ENCODE measurements at regions not wholly inside any gene's neighbourhood (a gene's known extent, or its start where the extent isn't known, plus 50 kb on each side); places are given as distances from the start of the nearest gene placed in this dataset.

DNA sequence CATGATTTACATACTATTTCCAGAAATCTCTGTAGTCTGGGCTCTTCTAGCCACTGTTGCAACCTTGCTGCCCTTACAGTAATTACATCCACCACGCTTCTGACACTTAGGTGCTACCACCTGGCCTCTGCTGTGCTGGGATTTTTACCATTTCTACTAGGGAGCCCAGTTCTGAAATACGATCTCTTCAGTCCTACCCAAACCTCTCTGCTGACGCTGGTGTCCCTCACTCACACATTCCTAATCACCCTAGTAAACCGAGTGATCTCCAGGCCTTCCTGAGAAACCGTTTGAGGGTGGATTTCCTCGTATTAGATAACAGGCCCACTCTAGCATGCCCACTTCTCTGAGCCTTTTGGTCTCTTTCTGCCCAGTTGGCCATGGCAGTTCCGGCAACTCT lies 588.9 kb upstream of the CADM1 start:
- H3K4me3 ChIP-seq (ENCODE audit: low read depth, low read length), result no peak overlapping the region
- TF ChIP-seq CTCF (IDR thresholded peaks at IDR 0.05; ENCODE audit: borderline replicate concordance, insufficient read depth, low read depth, low read length), result no peak

DNA sequence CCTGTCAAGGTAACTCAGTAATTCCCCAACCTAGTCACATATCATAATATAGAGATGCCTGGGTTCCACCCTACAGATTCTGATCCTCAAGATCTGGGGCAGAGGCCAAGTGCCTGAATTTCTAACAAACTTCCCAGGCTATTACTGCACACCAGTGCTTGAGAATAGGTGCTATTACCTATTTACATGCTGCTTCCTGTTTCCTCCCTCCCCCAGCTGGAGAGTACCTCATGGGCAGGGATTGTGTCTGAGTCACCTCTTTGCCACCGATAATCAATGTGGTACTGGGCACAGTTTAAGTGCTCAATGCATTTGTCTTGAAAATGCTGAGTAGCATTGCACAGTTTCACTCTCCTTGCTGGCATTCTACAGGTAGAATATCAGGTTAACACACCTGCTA lies 582.2 kb upstream of the CADM1 start:
- no peak overlapping the region for H3K4me3 ChIP-seq (ENCODE audit: low read depth, low read length)
- TF ChIP-seq CTCF (IDR thresholded peaks at IDR 0.05; ENCODE audit: borderline replicate concordance, insufficient read depth, low read depth, low read length), result no peak

DNA sequence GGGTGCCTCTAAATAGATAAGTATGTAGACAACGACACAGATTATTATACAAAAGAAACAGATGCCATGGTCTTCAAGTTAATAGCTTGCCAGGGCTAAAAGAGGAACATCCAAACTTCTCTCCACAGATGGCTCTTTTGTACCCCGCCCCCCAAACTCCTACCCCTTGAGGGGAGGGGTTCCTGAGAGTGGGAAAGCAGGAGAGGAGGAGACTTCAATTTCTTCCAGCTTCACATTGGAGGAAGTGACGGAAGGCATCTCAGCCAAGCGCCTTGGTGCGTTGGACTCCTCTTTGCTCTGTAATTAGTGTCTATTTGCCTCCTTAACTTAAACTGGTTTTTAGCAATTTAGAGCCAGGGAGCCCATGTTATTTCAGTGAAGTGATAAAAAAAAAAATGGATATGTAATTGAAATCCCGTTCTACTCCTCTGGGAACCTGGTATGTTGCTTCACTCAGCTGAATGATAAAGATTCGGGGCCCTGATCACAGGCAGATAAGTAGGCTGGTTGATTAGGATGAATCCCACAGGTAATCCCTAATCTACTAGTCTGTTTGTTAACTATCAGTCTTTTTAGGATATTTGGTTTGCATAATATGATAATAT lies 580.9 kb upstream of the CADM1 start:
- no peak overlapping the region for H3K4me3 ChIP-seq (ENCODE audit: low read depth, low read length)
- no peak for TF ChIP-seq CTCF (IDR thresholded peaks at IDR 0.05; ENCODE audit: borderline replicate concordance, insufficient read depth, low read depth, low read length)

GRCh38 chr11:116084511-116084910 lies 580.3 kb upstream of the CADM1 start:
- TF ChIP-seq CTCF (IDR thresholded peaks at IDR 0.05; ENCODE audit: borderline replicate concordance, insufficient read depth, low read depth, low read length), result no peak
- H3K4me3 ChIP-seq (ENCODE audit: low read depth, low read length), result no peak overlapping the region

- no peak for TF ChIP-seq CTCF (IDR thresholded peaks at IDR 0.05; ENCODE audit: borderline replicate concordance, insufficient read depth, low read depth, low read length)
- no peak overlapping the region for H3K4me3 ChIP-seq (ENCODE audit: low read depth, low read length)
Measured at GRCh38 chr11:116082256-116082655, 578.0 kb upstream of the CADM1 start.

DNA sequence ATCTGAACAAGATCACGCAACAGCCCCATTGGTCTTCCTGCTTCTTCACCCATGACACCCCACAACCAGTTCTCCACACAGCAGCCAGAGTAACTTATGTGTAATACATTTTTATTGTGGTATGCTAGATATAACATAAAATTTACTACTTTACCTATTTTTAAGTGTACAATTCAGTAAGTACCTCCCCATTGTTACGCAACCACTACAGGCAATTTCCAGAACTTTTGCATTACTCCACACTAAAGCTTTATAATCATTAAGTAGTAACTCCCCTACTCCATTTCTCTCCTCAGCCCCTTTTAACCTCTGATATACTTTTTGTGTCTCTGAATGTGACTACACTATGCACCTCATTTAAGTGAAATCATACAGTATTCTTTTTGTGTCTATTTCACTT lies 575.4 kb upstream of the CADM1 start:
- no peak for TF ChIP-seq CTCF (IDR thresholded peaks at IDR 0.05; ENCODE audit: borderline replicate concordance, insufficient read depth, low read depth, low read length)

GRCh38 chr11:116078101-116078591 lies 573.9 kb upstream of the CADM1 start:
- TF ChIP-seq CTCF (IDR thresholded peaks at IDR 0.05; ENCODE audit: borderline replicate concordance, insufficient read depth, low read depth, low read length), result peak; percentile 57; the same call in 1 of the 2 replicates
- no peak overlapping the region for H3K4me3 ChIP-seq (ENCODE audit: low read depth, low read length)

More for the DNA sequence above, 575.4 kb upstream of the CADM1 start:
- H3K4me3 ChIP-seq (ENCODE audit: low read depth, low read length), result no peak overlapping the region

Measured in GM12875 (cell line).